Gastrocnemius medialis (tissue), 4 donors: ENCODE measurements at regions not wholly inside any gene's neighbourhood (a gene's known extent, or its start where the extent isn't known, plus 50 kb on each side); places are given as distances from the start of the nearest gene placed in this dataset.

Experiments
- ATAC-seq, 2 donors: fragments of 150-250 bp; one replicate each; pipeline ENCODE4 v1.9.1; 2016
- DNase-seq, 2 donors: peaks; one replicate each; pipeline ENCODE4 v3.0.0-alpha.2; 2019
- H3K27ac ChIP-seq, 4 donors: fragments of 200-600 bp; sonication (generic); 1 replicate in 1 of 4; 2 replicates in 3 of 4; pipeline ENCODE4 v1.5.1; 2016 to 2018; ENCODE audit warnings: mild to moderate bottlenecking in 2 of 4, moderate library complexity in 1 of 4
- H3K27me3 ChIP-seq, 3 donors: fragments of 200-600 bp; sonication (generic) in 2 of 3; 1 replicate in 1 of 3; 2 replicates in 2 of 3; pipeline versions ENCODE4 v1.5.1 to v1.6.0; 2016 to 2019; ENCODE audit warnings: mild to moderate bottlenecking in 1 of 3, moderate library complexity in 1 of 3
- H3K36me3 ChIP-seq, 2 donors: fragments of 200-600 bp; sonication (generic) in 1 of 2; one replicate each; pipeline ENCODE4 v1.5.1; 2017 to 2018
- H3K4me1 ChIP-seq, 2 donors: fragments of 200-600 bp; sonication (generic) in 1 of 2; one replicate each; pipeline ENCODE4 v1.5.1; 2016 to 2017; ENCODE audit warnings: mild to moderate bottlenecking in 2 of 2
- H3K4me3 ChIP-seq, 4 donors: fragments of 200-600 bp; sonication (generic) in 3 of 4; 1 replicate in 1 of 4; 2 replicates in 3 of 4; pipeline ENCODE4 v1.5.1; 2016 to 2019; ENCODE audit warnings: mild to moderate bottlenecking in 2 of 4
- H3K9me3 ChIP-seq, 3 donors: fragments of 200-600 bp; sonication (generic) in 2 of 3; 1 replicate in 1 of 3; 2 replicates in 2 of 3; pipeline ENCODE4 v1.5.1; 2016 to 2019
- POLR2A ChIP-seq, 2 donors: fragments of 450-650 bp; IDR thresholded peaks; one replicate each; pipeline ENCODE4 v1.6.1; 2017; ENCODE audit warnings: antibody characterized with exemption in 2 of 2, mild to moderate bottlenecking in 2 of 2, moderate library complexity in 2 of 2
- in situ Hi-C, 4 donors: fragments of 200-750 bp; cut with MboI; loops; one replicate each; pipeline versions ENCODE4 v1.15.0 to v1.8.0; 2017; ENCODE audit warnings: low sequenced_read_pairs in 4 of 4
- intact Hi-C: fragments of 100-400 bp; cut with DNase I; formaldehyde crosslinking; loops from one replicate; pipeline ENCODE4 v1.15.1; 2023; ENCODE audit warnings: low total_unique reads
- TF ChIP-seq, protein P1 (sequence below), 5 experiments: fragments of 450-650 bp in 3 of 5; fragments of 200-600 bp in 2 of 5; sonication (generic) in 2 of 5; IDR thresholded peaks in 4 of 5; conservative IDR thresholded peaks in 1 of 5; 1 replicate in 4 of 5; 2 replicates in 1 of 5; pipeline ENCODE4 v1.5.1; 2016 to 2019; ENCODE audit warnings: antibody characterized with exemption in 5 of 5, mild to moderate bottlenecking in 3 of 5, moderate library complexity in 3 of 5

DNA sequence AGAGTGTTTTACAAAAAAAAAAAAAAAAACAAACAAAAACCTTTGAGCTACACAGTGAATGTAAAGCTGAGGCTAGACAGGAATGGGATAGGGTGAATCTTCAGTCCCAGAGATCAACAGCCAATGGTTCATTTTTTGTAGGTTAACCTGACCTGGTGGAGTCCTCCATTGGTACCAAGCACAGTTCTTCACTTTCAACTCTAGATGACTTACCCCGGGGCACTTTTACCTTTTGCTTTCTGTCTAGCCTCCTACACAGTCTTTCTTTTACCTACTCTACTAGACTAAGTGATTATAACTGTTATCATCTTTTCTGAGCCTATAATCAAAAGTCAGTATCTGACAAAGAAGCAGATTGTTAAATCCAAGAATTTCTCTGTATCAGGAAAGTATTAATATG lies 50.9 kb downstream of the ANXA2R start:
- no peaks in the 10 kb centered on the region for H3K36me3 ChIP-seq
- DNase-seq (no peak), ATAC-seq (no peak)
- peaks cover 29 to 51% (median 32%) of the 10 kb centered on the region in 3 donors for H3K27me3 ChIP-seq
- H3K4me1 ChIP-seq, result peaks cover 5 to 9% of the 10 kb centered on the region in 2 donors
- in situ Hi-C loops, result no loop called here
- no peaks in the 10 kb centered on the region for H3K9me3 ChIP-seq
- H3K4me3 ChIP-seq, result no peak overlapping the region
- no peak overlapping the region for H3K27ac ChIP-seq
- no peak for TF ChIP-seq POLR2A (IDR thresholded peaks at IDR 0.05)
- TF ChIP-seq, protein P1, sequence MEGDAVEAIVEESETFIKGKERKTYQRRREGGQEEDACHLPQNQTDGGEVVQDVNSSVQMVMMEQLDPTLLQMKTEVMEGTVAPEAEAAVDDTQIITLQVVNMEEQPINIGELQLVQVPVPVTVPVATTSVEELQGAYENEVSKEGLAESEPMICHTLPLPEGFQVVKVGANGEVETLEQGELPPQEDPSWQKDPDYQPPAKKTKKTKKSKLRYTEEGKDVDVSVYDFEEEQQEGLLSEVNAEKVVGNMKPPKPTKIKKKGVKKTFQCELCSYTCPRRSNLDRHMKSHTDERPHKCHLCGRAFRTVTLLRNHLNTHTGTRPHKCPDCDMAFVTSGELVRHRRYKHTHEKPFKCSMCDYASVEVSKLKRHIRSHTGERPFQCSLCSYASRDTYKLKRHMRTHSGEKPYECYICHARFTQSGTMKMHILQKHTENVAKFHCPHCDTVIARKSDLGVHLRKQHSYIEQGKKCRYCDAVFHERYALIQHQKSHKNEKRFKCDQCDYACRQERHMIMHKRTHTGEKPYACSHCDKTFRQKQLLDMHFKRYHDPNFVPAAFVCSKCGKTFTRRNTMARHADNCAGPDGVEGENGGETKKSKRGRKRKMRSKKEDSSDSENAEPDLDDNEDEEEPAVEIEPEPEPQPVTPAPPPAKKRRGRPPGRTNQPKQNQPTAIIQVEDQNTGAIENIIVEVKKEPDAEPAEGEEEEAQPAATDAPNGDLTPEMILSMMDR (IDR thresholded peaks at IDR 0.05 in 4 of 5, conservative IDR thresholded peaks at IDR 0.05 in 1 of 5), result no peak
- intact Hi-C loops, result no loop called here

DNA sequence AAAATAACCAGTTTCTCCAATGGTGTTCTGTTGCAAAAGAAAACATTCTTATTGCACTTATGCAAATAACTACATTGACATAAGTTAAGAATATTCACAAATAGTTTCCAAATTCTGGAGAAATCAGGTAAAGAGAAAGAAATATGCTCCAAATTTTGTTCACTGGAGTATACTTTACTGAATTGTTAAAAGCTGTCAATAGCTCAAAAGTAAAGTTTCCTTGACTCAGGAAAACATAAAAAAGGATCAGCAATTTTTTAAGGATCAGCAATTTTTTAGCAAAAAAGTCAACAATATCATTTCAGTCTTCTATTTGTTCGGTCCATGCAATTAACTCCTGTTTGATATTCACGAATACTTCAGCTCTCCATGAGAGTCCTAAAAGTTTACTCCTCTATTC lies 51.6 kb downstream of the ANXA2R start:
- Histone ChIP-seq H3K9me3 (no peaks in the 10 kb centered on the region), H3K4me1 (peaks cover 5 to 9% of the 10 kb centered on the region in 2 donors), H3K4me3 (no peak overlapping the region), H3K27me3 (peaks cover 23 to 45% (median 26%) of the 10 kb centered on the region in 3 donors), H3K27ac (no peak overlapping the region), H3K36me3 (no peaks in the 10 kb centered on the region)
- in situ Hi-C loops (no loop called here), intact Hi-C loops (no loop called here)
- ATAC-seq (no peak), DNase-seq (no peak)
- TF ChIP-seq, protein P1 (IDR thresholded peaks at IDR 0.05 in 4 of 5, conservative IDR thresholded peaks at IDR 0.05 in 1 of 5), result no peak
- TF ChIP-seq POLR2A (IDR thresholded peaks at IDR 0.05), result no peak

DNA sequence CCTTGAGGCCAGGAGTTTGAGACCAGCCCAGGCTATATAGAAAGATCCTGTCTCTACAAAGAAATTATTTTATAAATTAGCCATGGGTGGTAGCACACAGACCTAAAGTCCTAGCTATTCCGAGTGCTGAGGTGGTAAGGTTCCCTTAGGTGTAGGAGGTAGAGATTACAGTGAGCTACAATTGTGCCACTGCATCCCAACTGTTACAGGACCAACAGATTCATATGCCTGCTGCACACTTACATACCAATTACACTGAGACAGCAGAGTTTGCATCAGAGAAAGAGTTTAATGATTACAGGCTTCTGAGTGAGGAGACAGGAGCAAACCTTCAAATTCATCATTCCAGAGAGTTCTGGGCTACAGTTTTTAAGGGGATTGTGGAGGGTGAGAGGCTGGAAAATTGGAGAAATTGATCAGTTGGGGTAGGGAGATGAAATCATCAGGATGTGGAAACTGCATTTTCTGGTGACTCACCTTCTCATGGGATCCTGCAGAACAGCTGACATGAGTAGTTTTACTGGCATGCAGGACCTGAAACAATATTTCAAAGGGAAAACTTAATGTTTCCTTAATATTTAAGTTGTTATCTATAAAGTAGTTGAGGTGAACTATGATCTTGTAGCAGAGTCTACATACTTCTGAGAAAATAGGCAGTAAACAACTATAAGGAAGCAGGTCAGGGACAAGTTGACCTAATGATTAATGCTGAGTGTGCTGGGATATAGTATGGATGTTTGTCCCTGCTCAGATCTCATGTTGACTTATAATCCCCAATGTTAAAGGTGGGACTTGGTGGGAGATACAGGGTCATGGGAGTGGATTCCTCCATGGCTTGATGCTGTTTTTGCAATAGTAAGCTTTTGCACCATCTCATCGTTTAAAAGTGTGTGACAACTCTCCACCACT lies 54.7 kb downstream of the ANXA2R start:
- peaks cover 0 to 2% of the 10 kb centered on the region in 2 donors for H3K4me1 ChIP-seq
- H3K9me3 ChIP-seq, result no peaks in the 10 kb centered on the region
- no peak overlapping the region for H3K27ac ChIP-seq
- intact Hi-C loops (no loop called here), in situ Hi-C loops (no loop called here)
- TF ChIP-seq POLR2A (IDR thresholded peaks at IDR 0.05), result no peak
- TF ChIP-seq, protein P1 (IDR thresholded peaks at IDR 0.05 in 4 of 5, conservative IDR thresholded peaks at IDR 0.05 in 1 of 5), result no peak
- no peak overlapping the region for H3K4me3 ChIP-seq
- no peak for ATAC-seq
- H3K36me3 ChIP-seq, result no peaks in the 10 kb centered on the region
- peaks cover 0 to 17% (median 0%) of the 10 kb centered on the region in 3 donors for H3K27me3 ChIP-seq
- DNase-seq, result no peak

DNA sequence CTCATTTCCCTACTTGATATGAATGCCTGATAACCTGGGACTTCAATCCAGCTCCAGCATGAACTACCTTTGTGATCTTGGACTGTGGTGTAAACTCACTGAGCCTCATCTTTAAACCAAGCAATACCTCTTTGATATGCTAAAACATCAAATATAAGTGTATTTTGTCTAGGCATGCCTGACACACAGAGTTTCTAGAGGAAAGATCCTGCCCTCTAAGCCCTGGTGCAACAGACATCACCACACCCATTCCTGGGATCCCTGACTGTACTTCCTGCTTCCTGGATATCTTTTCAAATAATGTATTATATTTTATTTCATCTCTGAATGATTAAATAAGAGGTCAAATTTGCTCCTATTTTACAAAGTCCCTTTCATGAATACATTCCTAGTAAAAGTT lies 55.8 kb downstream of the ANXA2R start:
- DNase-seq (no peak), ATAC-seq (no peak)
- Histone ChIP-seq H3K36me3 (no peaks in the 10 kb centered on the region), H3K4me1 (peaks cover 0 to 2% of the 10 kb centered on the region in 2 donors), H3K4me3 (no peak overlapping the region), H3K27ac (no peak overlapping the region), H3K27me3 (peaks cover 0 to 14% (median 0%) of the 10 kb centered on the region in 3 donors), H3K9me3 (no peaks in the 10 kb centered on the region)
- in situ Hi-C loops (no loop called here), intact Hi-C loops (no loop called here)
- TF ChIP-seq, protein P1 (IDR thresholded peaks at IDR 0.05 in 4 of 5, conservative IDR thresholded peaks at IDR 0.05 in 1 of 5), result no peak
- no peak for TF ChIP-seq POLR2A (IDR thresholded peaks at IDR 0.05)
